Activated T-helper 9 cell treated with anti-CD3 and anti-CD28 coated beads, Interleukin-2, amount 50 U/mL, for 16 hours (primary cell): ENCODE measurements at regions not wholly inside any gene's neighbourhood (a gene's known extent, or its start where the extent isn't known, plus 50 kb on each side); places are given as distances from the start of the nearest gene placed in this dataset.
"Not testable (repeated sequence)": the region's sequence is repeated elsewhere in the genome, so short reads cannot be mapped to it uniquely, and the experiment has no call there.

Experiments used
- DNase-seq: peaks from one replicate; pipeline ENCODE4 v3.0.0-alpha.2; 2020; ENCODE audit warnings: low read depth

- no peak for DNase-seq
Measured at GRCh38 chr5:82601861-82602260, 323.7 kb upstream of the RPS23 start.

GRCh38 chr5:82601077-82601476, 322.9 kb upstream of the RPS23 start:
- DNase-seq, result no peak

GRCh38 chr5:82599692-82600091, 321.5 kb upstream of the RPS23 start:
- DNase-seq, result no peak

GRCh38 chr5:82599030-82599429, 320.9 kb upstream of the RPS23 start:
- DNase-seq, result no peak

- DNase-seq, result no peak
Measured at GRCh38 chr5:82597437-82597836, 319.3 kb upstream of the RPS23 start.

- DNase-seq, result no peak
Measured at GRCh38 chr5:82596451-82596850, 318.3 kb upstream of the RPS23 start.

GRCh38 chr5:82595113-82595512, 317.0 kb upstream of the RPS23 start:
- no peak for DNase-seq

GRCh38 chr5:82594097-82594496, 315.9 kb upstream of the RPS23 start:
- DNase-seq, result no peak

- no peak for DNase-seq
Measured at GRCh38 chr5:82593481-82593880, 315.3 kb upstream of the RPS23 start.

GRCh38 chr5:82591021-82591515, 312.9 kb upstream of the RPS23 start:
- DNase-seq, result no peak

GRCh38 chr5:82590112-82590511, 312.0 kb upstream of the RPS23 start:
- no peak for DNase-seq

- DNase-seq, result no peak
Measured at GRCh38 chr5:82586661-82587310, 308.6 kb upstream of the RPS23 start.

- DNase-seq, result no peak
Measured at GRCh38 chr5:82586181-82586580, 308.0 kb upstream of the RPS23 start.

- DNase-seq, result no peak
Measured at GRCh38 chr5:82584631-82585030, 306.5 kb upstream of the RPS23 start.

GRCh38 chr5:82583331-82583730, 305.2 kb upstream of the RPS23 start:
- DNase-seq, result not testable (repeated sequence)

- DNase-seq, result no peak
Measured at GRCh38 chr5:82564963-82565362, 286.8 kb upstream of the RPS23 start.

GRCh38 chr5:82563745-82564144, 285.6 kb upstream of the RPS23 start:
- DNase-seq, result no peak

GRCh38 chr5:82562696-82563240, 284.6 kb upstream of the RPS23 start:
- DNase-seq, result no peak

- no peak for DNase-seq
Measured at GRCh38 chr5:82561797-82562196, 283.6 kb upstream of the RPS23 start.

- no peak for DNase-seq
Measured at GRCh38 chr5:82560969-82561368, 282.8 kb upstream of the RPS23 start.

GRCh38 chr5:82560561-82560960, 282.4 kb upstream of the RPS23 start:
- no peak for DNase-seq

- no peak for DNase-seq
Measured at GRCh38 chr5:82551840-82552385, 273.8 kb upstream of the RPS23 start.

GRCh38 chr5:82551192-82551591, 273.0 kb upstream of the RPS23 start:
- DNase-seq, result no peak

- no peak for DNase-seq
Measured at GRCh38 chr5:82549263-82549662, 271.1 kb upstream of the RPS23 start.
